ENCODE measurements at regions not wholly inside any gene's neighbourhood (a gene's known extent, or its start where the extent isn't known, plus 50 kb on each side); places are given as distances from the start of the nearest gene placed in this dataset.

GRCh38 chr2:18251486-18251885 lies 309.0 kb downstream of the RDH14 start:
- Histone ChIP-seq H3K4me3 (no peak overlapping the region), H3K4me1 (ENCODE audit: insufficient read depth) (no peaks in the 10 kb centered on the region), H3K9me3 (no peaks in the 10 kb centered on the region), H3K36me3 (no peaks in the 10 kb centered on the region), H3K27me3 (no peaks in the 10 kb centered on the region), H3K27ac (no peak overlapping the region)
- WGBS, 3 donors, result 65 to 80% (median 68%) methylated on average over 2 of the region's 2 CpGs
- intact Hi-C loops (cut with DNase I), result no loop called here
- TF ChIP-seq POLR2A (IDR thresholded peaks at IDR 0.05), result no peak
- no peak for TF ChIP-seq EP300 (IDR thresholded peaks at IDR 0.05)
- no peak for TF ChIP-seq CTCF (IDR thresholded peaks at IDR 0.05)
- DNase-seq, result no peak

GRCh38 chr2:18247282-18248110 lies 313.0 kb downstream of the RDH14 start:
- no peaks in the 10 kb centered on the region for H3K9me3 ChIP-seq
- no peaks in the 10 kb centered on the region for H3K36me3 ChIP-seq
- DNase-seq, result no peak
- intact Hi-C loops (cut with DNase I), result no loop called here
- H3K27me3 ChIP-seq, result no peaks in the 10 kb centered on the region
- no peak overlapping the region for H3K27ac ChIP-seq
- no peaks in the 10 kb centered on the region for H3K4me1 ChIP-seq (ENCODE audit: insufficient read depth)
- H3K4me3 ChIP-seq, result no peak overlapping the region
- WGBS, 3 donors, result 82 to 90% (median 82%) methylated on average over 7 of the region's 7 CpGs
- TF ChIP-seq POLR2A (IDR thresholded peaks at IDR 0.05) (no peak), CTCF (IDR thresholded peaks at IDR 0.05) (no peak), EP300 (IDR thresholded peaks at IDR 0.05) (no peak)

GRCh38 chr2:18245375-18245774 lies 315.1 kb downstream of the RDH14 start:
- TF ChIP-seq EP300 (IDR thresholded peaks at IDR 0.05), result no peak
- TF ChIP-seq CTCF (IDR thresholded peaks at IDR 0.05), result no peak
- no peak for TF ChIP-seq POLR2A (IDR thresholded peaks at IDR 0.05)
- no peaks in the 10 kb centered on the region for H3K4me1 ChIP-seq (ENCODE audit: insufficient read depth)
- no peaks in the 10 kb centered on the region for H3K9me3 ChIP-seq
- H3K4me3 ChIP-seq, result no peak overlapping the region
- no peak overlapping the region for H3K27ac ChIP-seq
- intact Hi-C loops (cut with DNase I), result no loop called here
- 75 to 88% (median 82%) methylated on average over 1 of the region's 1 CpG for WGBS, 3 donors
- no peaks in the 10 kb centered on the region for H3K27me3 ChIP-seq
- no peaks in the 10 kb centered on the region for H3K36me3 ChIP-seq
- DNase-seq, result no peak

- Histone ChIP-seq H3K27ac (no peak overlapping the region), H3K4me3 (no peak overlapping the region), H3K36me3 (no peaks in the 10 kb centered on the region), H3K27me3 (no peaks in the 10 kb centered on the region), H3K9me3 (no peaks in the 10 kb centered on the region), H3K4me1 (ENCODE audit: insufficient read depth) (no peaks in the 10 kb centered on the region)
- no peak for DNase-seq
- TF ChIP-seq POLR2A (IDR thresholded peaks at IDR 0.05) (no peak), CTCF (IDR thresholded peaks at IDR 0.05) (no peak), EP300 (IDR thresholded peaks at IDR 0.05) (no peak)
- intact Hi-C loops (cut with DNase I), result no loop called here
- WGBS, 3 donors, result 42 to 53% (median 42%) methylated on average over 2 of the region's 2 CpGs
Measured at GRCh38 chr2:18244845-18245244, 315.6 kb downstream of the RDH14 start.

All from ovary (tissue), 7 donors.